Spleen (tissue), 7 donors: ENCODE measurements at regions not wholly inside any gene's neighbourhood (a gene's known extent, or its start where the extent isn't known, plus 50 kb on each side); places are given as distances from the start of the nearest gene placed in this dataset.

Experiments
- POLR2A ChIP-seq, 3 donors: fragments of 450-650 bp; IDR thresholded peaks; one replicate each; pipeline ENCODE4 v1.5.1; 2017; ENCODE audit warnings: antibody characterized with exemption in 3 of 3, mild to moderate bottlenecking in 1 of 3
- POLR2AphosphoS5 ChIP-seq, 3 donors: sonication (generic); formaldehyde crosslinking; IDR thresholded peaks; one replicate each; pipeline ENCODE4 v1.5.1; 2017; ENCODE audit warnings: antibody characterized with exemption in 3 of 3
- TF ChIP-seq, protein P1 (sequence below), 11 experiments: fragments of 200-600 bp in 7 of 11; fragments of 450-650 bp in 4 of 11; sonication (generic) in 4 of 11; IDR thresholded peaks in 8 of 11; conservative IDR thresholded peaks in 3 of 11; 1 replicate in 7 of 11; 2 replicates in 4 of 11; pipeline versions ENCODE4 v1.4.0 to v1.8.0; 2016 to 2021; ENCODE audit warnings: antibody characterized with exemption in 11 of 11, inconsistent platforms in 4 of 11, mild to moderate bottlenecking in 1 of 11
- donor health status: DM: no; HTN: no; CAD: no; lungs with moderate emphysema.
- donor health status: DM: no; HTN: no; CAD: no.
- donor health status: DM: no; HTN: no; CAD: no.

DNA sequence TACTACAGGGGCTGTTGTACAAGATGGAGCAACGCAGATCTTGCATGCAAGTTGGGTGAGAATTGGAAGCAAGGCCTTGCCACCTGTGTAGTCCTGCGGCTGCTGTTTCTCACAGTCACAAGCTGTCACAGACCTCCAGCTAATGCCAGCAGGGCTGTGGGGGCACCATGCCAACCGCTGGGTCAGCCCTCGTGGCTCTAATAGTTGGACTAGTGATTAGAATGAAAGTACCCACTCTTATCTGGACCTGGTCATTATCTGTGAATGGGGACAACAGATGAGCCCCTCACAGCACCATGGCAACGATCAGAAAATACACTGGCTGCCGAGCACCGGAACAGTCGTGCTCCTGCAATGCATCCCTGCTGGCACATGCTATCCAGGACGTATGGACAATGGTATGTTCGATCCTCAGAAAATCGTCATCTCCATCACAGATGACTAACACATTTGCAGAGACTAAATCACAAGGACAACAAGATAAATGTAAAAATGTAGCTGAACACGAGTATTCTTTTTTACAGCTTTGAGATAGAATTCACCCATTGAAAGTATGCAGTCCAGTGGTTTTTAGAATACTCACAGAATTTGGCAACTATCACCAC, 80.4 kb upstream of the CALN1 start:
- no peak for TF ChIP-seq POLR2AphosphoS5 (IDR thresholded peaks at IDR 0.05)
- TF ChIP-seq, protein P1, sequence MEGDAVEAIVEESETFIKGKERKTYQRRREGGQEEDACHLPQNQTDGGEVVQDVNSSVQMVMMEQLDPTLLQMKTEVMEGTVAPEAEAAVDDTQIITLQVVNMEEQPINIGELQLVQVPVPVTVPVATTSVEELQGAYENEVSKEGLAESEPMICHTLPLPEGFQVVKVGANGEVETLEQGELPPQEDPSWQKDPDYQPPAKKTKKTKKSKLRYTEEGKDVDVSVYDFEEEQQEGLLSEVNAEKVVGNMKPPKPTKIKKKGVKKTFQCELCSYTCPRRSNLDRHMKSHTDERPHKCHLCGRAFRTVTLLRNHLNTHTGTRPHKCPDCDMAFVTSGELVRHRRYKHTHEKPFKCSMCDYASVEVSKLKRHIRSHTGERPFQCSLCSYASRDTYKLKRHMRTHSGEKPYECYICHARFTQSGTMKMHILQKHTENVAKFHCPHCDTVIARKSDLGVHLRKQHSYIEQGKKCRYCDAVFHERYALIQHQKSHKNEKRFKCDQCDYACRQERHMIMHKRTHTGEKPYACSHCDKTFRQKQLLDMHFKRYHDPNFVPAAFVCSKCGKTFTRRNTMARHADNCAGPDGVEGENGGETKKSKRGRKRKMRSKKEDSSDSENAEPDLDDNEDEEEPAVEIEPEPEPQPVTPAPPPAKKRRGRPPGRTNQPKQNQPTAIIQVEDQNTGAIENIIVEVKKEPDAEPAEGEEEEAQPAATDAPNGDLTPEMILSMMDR (IDR thresholded peaks at IDR 0.05 in 8 of 11, conservative IDR thresholded peaks at IDR 0.05 in 3 of 11) = no peak
- no peak for TF ChIP-seq POLR2A (IDR thresholded peaks at IDR 0.05)
